ENCODE measurements at regions not wholly inside any gene's neighbourhood (a gene's known extent, or its start where the extent isn't known, plus 50 kb on each side); places are given as distances from the start of the nearest gene placed in this dataset.

DNA sequence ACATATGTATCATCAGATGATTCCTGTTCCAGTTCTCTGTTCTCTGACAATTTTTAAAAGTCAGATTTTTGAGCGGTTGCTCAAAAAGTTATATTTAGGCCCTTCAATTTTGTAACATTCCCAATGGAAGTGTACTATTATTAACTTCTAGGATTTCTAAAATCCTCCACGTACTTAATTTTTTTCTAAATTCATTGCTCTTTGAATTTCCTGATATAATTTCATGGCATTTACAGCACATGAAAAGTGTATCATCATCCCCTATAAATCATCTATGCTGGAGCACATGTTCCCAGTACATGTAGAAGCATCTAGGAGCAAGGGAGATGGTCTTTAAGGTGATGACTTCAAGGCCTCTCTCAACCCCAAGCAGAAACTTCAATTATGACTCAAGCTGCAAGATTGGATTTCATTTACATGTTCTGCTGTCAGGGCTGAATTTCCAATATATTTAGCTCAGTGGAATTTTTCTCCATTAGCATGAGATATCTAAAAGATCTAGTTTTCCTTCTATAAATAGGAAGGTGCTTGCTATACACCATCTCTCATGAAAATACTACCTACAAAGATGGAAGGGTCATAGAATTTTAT, 392.8 kb upstream of the MIR17HG start:
- no peak for TF ChIP-seq CTCF (IDR thresholded peaks at IDR 0.05; ENCODE audit: low read depth, low read length, poor library complexity, severe bottlenecking)
- TF ChIP-seq EZH2phosphoT487 (IDR thresholded peaks at IDR 0.05; ENCODE audit: borderline replicate concordance, low read length): no peak
